ENCODE measurements at regions not wholly inside any gene's neighbourhood (a gene's known extent, or its start where the extent isn't known, plus 50 kb on each side); places are given as distances from the start of the nearest gene placed in this dataset.

DNA sequence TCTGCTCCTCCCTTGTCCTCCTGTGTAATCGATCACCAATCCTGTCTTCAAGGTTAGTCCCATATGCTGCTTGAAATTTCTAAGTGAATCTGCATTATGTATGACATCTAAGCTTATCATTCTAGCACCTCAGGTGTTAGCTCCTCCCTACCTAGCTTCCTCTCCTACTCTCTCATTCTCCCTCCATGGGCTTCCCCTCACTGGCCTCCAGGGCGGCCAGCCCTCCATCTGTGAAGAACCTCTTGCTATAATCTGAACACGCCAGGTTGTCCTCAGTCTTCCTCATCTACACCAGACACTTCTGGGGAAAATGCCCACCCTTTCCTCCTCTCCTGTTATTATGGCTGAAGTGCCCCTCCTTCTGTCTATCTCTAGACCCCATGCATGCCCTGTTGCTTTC lies 599.3 kb upstream of the KLF4 start:
- Mint-ChIP-seq H3K4me3 (no peak overlapping the region), H3K9me3 (peaks cover 27% of the 10 kb centered on the region), H3K27ac (no peak overlapping the region), H3K36me3 (ENCODE audit: low read depth) (no peaks in the 10 kb centered on the region), H3K27me3 (no peaks in the 10 kb centered on the region), H3K4me1 (no peaks in the 10 kb centered on the region)
- ATAC-seq (replicated peaks) = no peak

DNA sequence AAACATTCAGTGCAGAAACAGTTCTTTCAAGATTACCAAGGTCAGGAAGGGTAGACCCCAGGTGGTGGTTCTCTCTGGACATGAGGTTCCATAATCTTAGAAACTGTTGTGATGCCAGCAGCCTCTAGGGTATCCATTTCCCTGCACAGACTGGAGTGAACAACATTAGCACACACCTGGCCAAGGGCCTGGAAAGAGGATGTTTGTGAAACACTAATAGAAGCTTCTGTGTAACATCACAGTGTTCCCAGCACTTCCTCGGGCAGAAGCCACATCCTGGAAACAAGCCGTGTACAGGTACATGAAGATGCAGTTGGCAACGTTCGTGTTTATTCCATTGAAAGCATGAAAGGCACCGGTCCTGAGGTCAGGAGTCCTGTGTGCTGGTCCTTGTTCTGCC lies 598.2 kb upstream of the KLF4 start:
- H3K9me3 Mint-ChIP-seq = peaks cover 27% of the 10 kb centered on the region
- H3K36me3 Mint-ChIP-seq (ENCODE audit: low read depth) = no peaks in the 10 kb centered on the region
- H3K27ac Mint-ChIP-seq = no peak overlapping the region
- no peak overlapping the region for H3K4me3 Mint-ChIP-seq
- no peak for ATAC-seq (replicated peaks)
- no peaks in the 10 kb centered on the region for H3K4me1 Mint-ChIP-seq
- no peaks in the 10 kb centered on the region for H3K27me3 Mint-ChIP-seq

DNA sequence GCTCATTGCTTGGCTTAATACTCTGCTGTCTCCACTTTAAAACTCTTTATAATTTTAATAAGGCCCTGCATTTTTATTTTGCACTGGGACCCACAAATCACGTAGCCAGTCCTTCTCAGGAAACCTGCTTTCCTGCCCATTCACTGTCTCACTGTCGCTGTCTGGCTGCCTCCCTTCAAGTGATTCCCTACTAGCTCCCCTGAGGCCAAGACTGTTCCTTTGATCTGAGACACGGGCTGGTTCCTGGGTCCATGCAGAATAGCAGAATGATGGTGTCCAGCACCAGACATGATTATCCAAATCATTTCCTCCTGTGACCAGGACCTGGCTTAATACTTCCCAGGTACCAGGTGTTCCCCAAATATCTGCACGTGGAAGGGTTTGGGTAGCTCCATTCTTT lies 597.1 kb upstream of the KLF4 start:
- ATAC-seq (replicated peaks) = no peak
- H3K27me3 Mint-ChIP-seq = no peaks in the 10 kb centered on the region
- no peaks in the 10 kb centered on the region for H3K4me1 Mint-ChIP-seq

DNA sequence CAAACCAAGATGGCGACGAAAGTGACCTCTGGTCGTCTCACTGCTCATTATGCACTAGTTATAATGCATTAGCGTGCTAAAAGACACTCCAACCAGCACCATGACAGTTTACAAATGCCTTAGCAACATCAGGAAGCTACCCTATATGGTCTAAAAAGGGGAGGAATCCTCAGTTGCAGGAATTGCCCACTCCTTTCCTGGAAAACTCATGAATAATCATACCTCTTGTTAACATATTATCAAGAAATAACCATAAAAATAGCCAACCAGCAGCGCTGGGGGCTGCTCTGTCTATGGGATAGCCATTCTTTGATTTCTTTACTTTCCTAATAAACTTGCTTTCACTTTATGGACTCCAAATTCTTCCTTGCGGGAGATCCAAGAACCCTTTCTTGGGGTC lies 595.7 kb upstream of the KLF4 start:
- Mint-ChIP-seq H3K36me3 (ENCODE audit: low read depth) (no peaks in the 10 kb centered on the region), H3K9me3 (peaks cover 17% of the 10 kb centered on the region), H3K4me1 (no peaks in the 10 kb centered on the region), H3K27me3 (no peaks in the 10 kb centered on the region), H3K4me3 (no peak overlapping the region), H3K27ac (no peak overlapping the region)
- ATAC-seq (replicated peaks) = no peak

More for the DNA sequence above, 597.1 kb upstream of the KLF4 start:
- Mint-ChIP-seq H3K9me3 (peaks cover 26% of the 10 kb centered on the region), H3K27ac (no peak overlapping the region), H3K36me3 (ENCODE audit: low read depth) (no peaks in the 10 kb centered on the region), H3K4me3 (no peak overlapping the region)

DNA sequence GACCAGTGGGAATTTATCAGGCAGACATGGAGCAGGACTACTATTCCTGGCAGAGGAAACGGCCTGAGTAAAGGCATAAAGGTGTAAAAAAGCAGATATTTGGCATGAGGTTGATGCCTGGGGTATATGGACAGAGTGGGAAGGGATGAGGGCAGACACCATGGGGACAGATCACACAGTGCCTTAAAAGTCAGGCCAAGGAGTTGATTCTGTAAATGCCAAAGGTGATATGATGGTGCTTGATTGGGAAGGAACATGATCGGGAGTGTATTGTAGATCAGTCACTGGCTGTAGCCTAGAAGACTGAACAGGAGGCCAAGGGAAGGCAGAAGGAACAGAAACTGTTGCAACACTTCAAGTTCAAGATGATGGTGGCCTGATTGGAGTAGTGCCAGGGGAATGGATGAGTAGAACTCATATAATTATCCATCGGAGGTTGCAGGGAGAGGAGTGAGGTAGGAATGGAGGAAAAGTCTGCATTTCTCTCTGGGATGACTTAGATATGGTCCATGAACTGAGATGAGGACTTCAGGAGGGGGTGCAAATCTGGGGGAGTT lies 594.3 kb upstream of the KLF4 start:
- peaks cover 11% of the 10 kb centered on the region for H3K9me3 Mint-ChIP-seq
- H3K27me3 Mint-ChIP-seq = no peaks in the 10 kb centered on the region
- H3K27ac Mint-ChIP-seq = no peak overlapping the region
- H3K4me1 Mint-ChIP-seq = no peaks in the 10 kb centered on the region
- ATAC-seq (replicated peaks) = no peak
- no peak overlapping the region for H3K4me3 Mint-ChIP-seq
- no peaks in the 10 kb centered on the region for H3K36me3 Mint-ChIP-seq (ENCODE audit: low read depth)

DNA sequence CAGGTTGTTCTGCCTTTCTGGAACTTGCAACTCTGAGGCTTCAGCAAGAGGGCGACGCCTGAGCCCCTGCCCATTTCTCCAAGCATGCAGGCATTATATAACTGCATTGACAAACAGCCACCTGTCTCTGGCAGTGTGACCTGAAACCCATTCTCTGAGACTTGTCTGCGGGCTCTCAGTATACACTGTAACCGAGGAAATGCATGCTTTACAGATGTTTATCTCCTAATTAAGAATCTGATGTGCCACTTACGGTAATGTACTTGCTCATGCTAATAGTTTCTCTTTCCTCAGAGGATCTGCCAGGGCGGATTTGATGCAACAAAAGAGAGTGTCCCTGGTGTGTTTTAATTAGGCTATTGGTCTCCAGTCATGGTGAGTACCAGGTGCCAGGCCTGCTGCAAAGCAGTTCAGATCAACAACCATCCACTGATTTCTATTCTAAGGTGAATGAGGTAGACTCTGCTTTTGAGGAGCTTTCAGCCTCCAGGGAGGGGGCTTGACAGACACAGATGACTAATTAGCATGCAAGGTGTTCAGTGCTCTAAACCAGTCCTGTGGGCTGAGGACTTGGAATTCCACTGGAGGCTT lies 593.7 kb upstream of the KLF4 start:
- H3K27me3 Mint-ChIP-seq = no peaks in the 10 kb centered on the region
- peaks cover 15% of the 10 kb centered on the region for H3K9me3 Mint-ChIP-seq
- ATAC-seq (replicated peaks) = no peak
- no peaks in the 10 kb centered on the region for H3K36me3 Mint-ChIP-seq (ENCODE audit: low read depth)
- H3K4me1 Mint-ChIP-seq = no peaks in the 10 kb centered on the region
- H3K27ac Mint-ChIP-seq = no peak overlapping the region
- H3K4me3 Mint-ChIP-seq = no peak overlapping the region

DNA sequence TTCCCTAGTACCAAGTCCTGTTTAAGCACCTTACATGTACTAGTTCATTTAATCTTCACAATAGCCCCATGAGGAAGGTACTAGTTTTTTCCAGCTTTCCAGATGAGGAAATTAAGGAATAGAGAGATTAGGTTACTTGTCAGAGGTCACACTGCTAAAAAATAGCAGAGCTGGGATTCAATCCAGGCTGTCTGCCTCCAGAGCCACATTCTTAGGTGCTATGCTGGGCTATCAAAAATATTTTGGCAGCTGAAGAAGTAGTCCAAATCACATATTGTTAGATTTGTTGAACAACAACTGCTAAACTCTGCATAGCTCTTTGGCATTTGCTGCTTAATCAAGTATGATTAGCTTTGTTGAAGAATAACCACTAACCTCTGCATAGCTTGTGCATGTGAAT lies 591.5 kb upstream of the KLF4 start:
- Mint-ChIP-seq H3K27me3 (no peaks in the 10 kb centered on the region), H3K36me3 (ENCODE audit: low read depth) (no peaks in the 10 kb centered on the region), H3K4me3 (no peak overlapping the region), H3K9me3 (peaks cover 14% of the 10 kb centered on the region), H3K4me1 (no peaks in the 10 kb centered on the region), H3K27ac (no peak overlapping the region)
- ATAC-seq (replicated peaks) = no peak

DNA sequence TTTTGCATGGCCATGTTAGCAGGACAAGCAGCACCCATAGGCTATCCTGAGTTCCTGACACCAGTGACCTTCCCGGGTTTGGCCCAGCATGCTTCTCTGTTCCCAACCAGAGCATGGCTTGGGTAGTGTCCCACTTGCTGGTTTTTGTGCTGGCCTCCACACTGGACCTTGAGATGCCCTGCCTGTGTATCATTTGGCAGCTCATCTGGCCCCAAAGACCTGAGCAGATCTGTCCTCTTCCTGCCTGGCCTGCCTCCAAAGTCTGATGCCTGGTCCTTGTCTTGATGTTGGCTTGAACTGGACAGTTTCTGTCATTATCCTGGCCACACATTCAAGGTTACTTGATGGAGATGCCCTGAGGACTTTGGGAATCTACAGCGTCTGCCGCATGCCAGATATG lies 590.7 kb upstream of the KLF4 start:
- ATAC-seq (replicated peaks) = no peak
- peaks cover 14% of the 10 kb centered on the region for H3K9me3 Mint-ChIP-seq
- no peaks in the 10 kb centered on the region for H3K4me1 Mint-ChIP-seq
- no peaks in the 10 kb centered on the region for H3K36me3 Mint-ChIP-seq (ENCODE audit: low read depth)
- H3K27ac Mint-ChIP-seq = no peak overlapping the region
- no peak overlapping the region for H3K4me3 Mint-ChIP-seq
- no peaks in the 10 kb centered on the region for H3K27me3 Mint-ChIP-seq

DNA sequence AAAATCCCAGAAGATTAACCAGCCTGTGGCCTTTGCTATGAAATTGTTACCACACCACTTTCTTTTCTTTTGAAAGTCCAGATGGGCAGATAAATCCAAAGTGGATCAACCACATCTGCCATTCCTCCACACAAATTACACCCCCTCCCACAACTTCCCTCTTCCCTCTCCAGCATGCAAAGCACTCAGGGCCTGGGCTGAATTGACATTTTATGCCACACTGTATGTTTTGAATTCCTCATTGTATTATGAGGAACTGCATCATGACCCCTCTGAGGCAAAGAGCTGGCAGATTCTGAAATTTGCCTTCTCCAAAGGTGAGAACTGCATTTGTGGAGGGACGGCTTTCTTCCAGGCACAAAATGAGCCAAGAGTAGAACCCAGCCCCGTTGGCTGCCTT lies 589.2 kb upstream of the KLF4 start:
- no peak for ATAC-seq (replicated peaks)
- Mint-ChIP-seq H3K27me3 (no peaks in the 10 kb centered on the region), H3K9me3 (peaks cover 14% of the 10 kb centered on the region), H3K36me3 (ENCODE audit: low read depth) (no peaks in the 10 kb centered on the region), H3K4me3 (no peak overlapping the region), H3K27ac (no peak overlapping the region), H3K4me1 (no peaks in the 10 kb centered on the region)

DNA sequence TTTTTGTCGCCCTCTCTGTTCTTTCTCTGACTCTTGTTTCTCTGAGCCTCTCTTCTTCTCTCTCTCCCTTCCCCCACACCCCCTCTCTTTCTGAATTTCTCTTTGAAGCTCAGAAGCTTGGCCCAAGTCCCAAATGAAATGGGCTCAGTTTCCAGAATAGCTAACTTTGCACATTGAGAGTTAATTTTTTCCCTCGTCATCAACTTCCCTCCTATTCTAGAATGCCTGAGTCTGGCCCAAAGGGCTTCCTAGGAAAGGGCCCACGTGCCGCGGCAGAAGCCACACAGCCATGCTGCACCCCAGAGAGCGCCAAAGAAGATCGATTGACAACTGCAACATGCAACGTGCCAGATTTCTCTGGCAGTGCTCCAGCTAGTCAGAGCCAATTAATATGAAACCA lies 588.8 kb upstream of the KLF4 start:
- Mint-ChIP-seq H3K9me3 (peaks cover 14% of the 10 kb centered on the region), H3K36me3 (ENCODE audit: low read depth) (no peaks in the 10 kb centered on the region), H3K4me1 (no peaks in the 10 kb centered on the region), H3K27ac (no peak overlapping the region), H3K27me3 (no peaks in the 10 kb centered on the region), H3K4me3 (no peak overlapping the region)
- no peak for ATAC-seq (replicated peaks)

DNA sequence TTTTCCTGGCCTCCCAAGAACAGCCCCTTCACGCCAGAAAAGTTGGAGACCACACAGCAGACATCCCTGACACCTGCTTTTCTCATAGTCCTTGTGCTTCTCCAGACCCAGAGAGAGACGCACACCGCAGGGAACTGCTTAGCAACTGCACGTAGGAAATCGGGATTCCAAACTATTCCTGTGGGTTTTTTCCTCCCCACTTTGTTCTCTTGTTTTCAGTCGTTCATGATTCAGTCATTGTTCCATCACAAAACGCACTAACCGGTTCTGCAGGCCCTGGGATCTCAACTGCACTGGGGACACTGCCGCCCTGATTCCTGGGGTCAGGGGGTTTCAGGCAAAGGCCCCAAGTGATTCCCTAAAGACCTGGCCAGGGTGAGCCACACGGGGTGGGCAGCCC lies 588.0 kb upstream of the KLF4 start:
- Mint-ChIP-seq H3K27me3 (no peaks in the 10 kb centered on the region), H3K4me1 (no peaks in the 10 kb centered on the region), H3K36me3 (ENCODE audit: low read depth) (no peaks in the 10 kb centered on the region), H3K4me3 (no peak overlapping the region), H3K27ac (no peak overlapping the region), H3K9me3 (peaks cover 14% of the 10 kb centered on the region)
- no peak for ATAC-seq (replicated peaks)

DNA sequence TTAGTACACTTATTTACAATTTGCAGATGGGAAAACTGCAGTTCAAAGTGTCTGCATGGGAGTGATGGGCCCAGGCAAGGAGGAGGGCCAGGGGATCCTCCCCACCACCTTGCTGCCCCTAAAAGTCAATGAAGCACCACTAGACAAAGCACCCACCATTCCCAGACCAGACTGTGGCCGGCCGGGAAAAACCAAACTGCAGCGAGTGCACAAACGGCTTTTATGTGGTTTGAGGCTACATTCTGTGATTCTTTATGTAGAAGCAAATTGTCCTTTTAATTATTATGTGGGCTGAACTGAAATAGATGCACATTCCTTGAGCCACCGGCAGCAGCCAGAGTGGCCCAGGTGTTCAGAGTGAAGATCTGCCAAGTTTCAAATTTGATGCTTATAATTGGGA lies 585.3 kb upstream of the KLF4 start:
- no peaks in the 10 kb centered on the region for H3K27me3 Mint-ChIP-seq
- no peak overlapping the region for H3K4me3 Mint-ChIP-seq
- no peaks in the 10 kb centered on the region for H3K36me3 Mint-ChIP-seq (ENCODE audit: low read depth)
- peaks cover 14% of the 10 kb centered on the region for H3K9me3 Mint-ChIP-seq
- no peak overlapping the region for H3K27ac Mint-ChIP-seq
- H3K4me1 Mint-ChIP-seq = no peaks in the 10 kb centered on the region
- ATAC-seq (replicated peaks) = no peak

DNA sequence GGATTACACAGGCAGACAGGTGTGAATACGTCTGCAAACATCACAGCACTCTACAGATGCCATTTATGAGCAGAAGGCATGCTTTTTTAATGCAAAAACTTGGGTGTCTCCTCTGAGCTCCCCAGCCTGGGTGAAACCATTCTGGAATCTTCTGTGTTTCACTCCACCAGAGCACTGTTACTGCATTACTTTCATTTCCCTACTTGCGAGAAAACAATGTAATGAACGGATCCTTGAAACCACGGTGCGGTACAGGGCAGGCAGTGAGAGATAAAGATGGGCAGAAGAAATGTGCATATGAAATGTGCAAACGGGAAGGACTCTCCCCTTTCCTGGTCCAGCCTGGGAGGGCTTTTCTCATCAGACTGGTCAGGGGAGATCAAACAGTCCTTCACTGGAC lies 584.3 kb upstream of the KLF4 start:
- Mint-ChIP-seq H3K27ac (no peak overlapping the region), H3K36me3 (ENCODE audit: low read depth) (no peaks in the 10 kb centered on the region), H3K4me3 (no peak overlapping the region), H3K27me3 (no peaks in the 10 kb centered on the region), H3K9me3 (peaks cover 11% of the 10 kb centered on the region), H3K4me1 (no peaks in the 10 kb centered on the region)
- no peak for ATAC-seq (replicated peaks)

DNA sequence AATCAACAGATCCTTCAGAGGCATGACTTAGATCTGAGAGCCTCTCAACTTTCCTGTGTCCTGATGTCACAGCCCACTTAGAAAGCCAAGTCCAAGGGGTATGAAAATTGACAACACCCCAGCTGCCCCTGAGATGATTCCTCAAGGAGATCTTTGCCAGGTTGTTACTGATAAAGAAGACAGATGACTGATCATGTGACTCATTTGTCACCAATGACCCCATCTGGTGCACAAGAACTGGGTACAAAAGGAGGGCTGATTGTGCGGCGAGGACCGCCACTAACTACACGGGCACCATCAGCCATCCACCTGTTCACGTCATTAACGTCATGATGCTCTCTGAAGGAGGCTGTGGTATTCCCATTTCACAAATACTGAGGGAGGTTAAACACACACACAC lies 583.2 kb upstream of the KLF4 start:
- no peaks in the 10 kb centered on the region for H3K27me3 Mint-ChIP-seq
- H3K4me3 Mint-ChIP-seq = no peak overlapping the region
- no peak overlapping the region for H3K27ac Mint-ChIP-seq
- peaks cover under 1% of the 10 kb centered on the region for H3K9me3 Mint-ChIP-seq
- no peak for ATAC-seq (replicated peaks)
- H3K36me3 Mint-ChIP-seq (ENCODE audit: low read depth) = no peaks in the 10 kb centered on the region
- H3K4me1 Mint-ChIP-seq = no peaks in the 10 kb centered on the region

DNA sequence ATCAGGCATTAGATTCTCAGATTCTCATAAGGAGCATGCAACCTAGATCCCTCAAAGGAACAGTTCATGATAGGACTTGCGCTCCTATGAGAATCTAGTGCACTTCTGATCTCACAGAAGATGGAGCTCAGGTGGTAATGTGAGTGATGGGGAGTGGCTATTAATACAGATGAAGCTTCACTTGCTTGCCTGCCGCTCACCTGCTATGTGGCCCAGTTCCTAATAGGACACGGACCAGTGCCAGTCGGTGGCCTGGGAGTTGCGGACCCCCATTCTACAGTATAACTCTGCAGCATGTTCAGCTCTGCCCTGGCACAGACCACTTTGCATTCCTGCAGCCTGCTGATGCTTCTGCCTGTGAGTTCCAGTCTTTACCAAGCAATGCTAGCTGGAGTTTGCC lies 581.3 kb upstream of the KLF4 start:
- Mint-ChIP-seq H3K9me3 (peaks cover 3% of the 10 kb centered on the region), H3K36me3 (ENCODE audit: low read depth) (no peaks in the 10 kb centered on the region), H3K4me1 (no peaks in the 10 kb centered on the region)

DNA sequence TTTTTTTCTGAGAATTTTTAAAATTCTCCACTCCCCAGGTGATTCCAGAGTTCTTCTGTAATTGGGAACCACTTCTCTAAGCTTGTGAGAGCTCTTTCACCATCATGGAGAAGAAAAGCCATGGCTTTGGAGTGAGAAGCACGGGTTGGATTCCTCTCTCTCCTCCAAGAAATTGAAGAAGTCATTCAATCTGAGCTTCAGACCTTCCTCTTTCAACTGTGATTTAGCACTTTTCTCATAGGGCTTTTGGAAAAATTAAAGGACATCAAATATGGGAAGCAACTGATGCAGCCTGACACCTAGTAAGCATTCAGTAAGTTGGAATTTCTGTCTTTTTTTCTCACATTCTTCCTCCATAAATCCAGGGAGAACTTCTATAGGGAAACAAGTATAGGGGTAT lies 580.4 kb upstream of the KLF4 start:
- H3K27me3 Mint-ChIP-seq = no peaks in the 10 kb centered on the region
- no peak overlapping the region for H3K27ac Mint-ChIP-seq
- H3K4me3 Mint-ChIP-seq = no peak overlapping the region
- H3K36me3 Mint-ChIP-seq (ENCODE audit: low read depth) = no peaks in the 10 kb centered on the region
- ATAC-seq (replicated peaks) = no peak
- no peaks in the 10 kb centered on the region for H3K4me1 Mint-ChIP-seq
- peaks cover 3% of the 10 kb centered on the region for H3K9me3 Mint-ChIP-seq

More for the DNA sequence above, 581.3 kb upstream of the KLF4 start:
- H3K4me3 Mint-ChIP-seq = no peak overlapping the region
- H3K27me3 Mint-ChIP-seq = no peaks in the 10 kb centered on the region
- no peak overlapping the region for H3K27ac Mint-ChIP-seq
- ATAC-seq (replicated peaks) = no peak
